HCEC 1CT (cell line): ENCODE measurements at regions not wholly inside any gene's neighbourhood (a gene's known extent, or its start where the extent isn't known, plus 50 kb on each side); places are given as distances from the start of the nearest gene placed in this dataset.
"Not testable (repeated sequence)": the region's sequence is repeated elsewhere in the genome, so short reads cannot be mapped to it uniquely, and the experiment has no call there.

Experiments used
- DNase-seq: peaks from one replicate; pipeline ENCODE4 v3.0.0-alpha.2; 2017

GRCh38 chr3:144023543-144023942 is 51.9 kb downstream of the DIPK2A start:
- DNase-seq = not testable (repeated sequence)

- DNase-seq = no peak
These were observed 57.3 kb downstream of the DIPK2A start for GRCh38 chr3:144028798-144029411.

- DNase-seq = no peak
These were observed 58.1 kb downstream of the DIPK2A start for GRCh38 chr3:144029769-144030168.

DNA sequence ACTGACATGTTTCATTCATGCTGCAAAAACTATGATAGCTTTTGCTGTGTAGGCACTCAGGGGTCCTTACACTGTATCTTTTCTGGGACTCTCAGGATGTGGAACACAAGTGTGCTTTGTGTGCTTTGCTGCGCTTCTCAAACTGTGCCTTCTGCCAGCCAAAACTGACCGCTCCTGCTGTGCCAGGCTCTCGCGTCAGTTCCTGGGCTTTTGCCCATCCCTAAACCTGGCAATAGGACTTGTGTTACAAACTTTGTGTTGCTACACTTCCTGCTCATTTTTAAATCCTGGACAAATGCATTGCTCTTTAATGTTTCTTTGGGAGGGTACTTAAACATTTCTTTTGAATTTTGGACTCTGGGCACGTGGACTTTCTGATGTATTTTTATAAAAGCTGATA is 60.3 kb downstream of the DIPK2A start:
- no peak for DNase-seq

GRCh38 chr3:144032531-144033239 is 61.1 kb downstream of the DIPK2A start:
- no peak for DNase-seq

- DNase-seq = no peak
These were observed 61.6 kb downstream of the DIPK2A start for GRCh38 chr3:144033240-144033589.

GRCh38 chr3:144033863-144034262 is 62.2 kb downstream of the DIPK2A start:
- DNase-seq = no peak

GRCh38 chr3:144034715-144035290 is 63.2 kb downstream of the DIPK2A start:
- DNase-seq = no peak

DNA sequence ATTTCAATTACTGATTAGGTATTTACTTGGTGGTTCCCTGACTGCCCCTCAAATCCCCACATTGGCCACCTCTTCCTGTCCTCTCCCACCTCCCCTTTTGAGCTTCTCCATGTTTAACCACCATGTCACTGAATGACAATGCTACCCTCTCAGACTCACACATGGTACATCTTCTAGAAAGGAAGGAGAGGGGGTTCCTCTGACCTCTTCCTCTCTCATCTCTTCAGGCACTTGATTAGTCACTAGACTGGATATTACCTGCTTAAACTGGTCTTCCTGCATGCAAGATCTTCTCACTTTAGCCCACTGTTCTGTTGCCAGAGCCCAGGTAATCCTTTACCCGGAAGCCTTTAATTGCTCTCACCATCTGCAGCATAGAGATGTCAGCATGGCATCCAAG is 64.9 kb downstream of the DIPK2A start:
- DNase-seq = no peak

DNA sequence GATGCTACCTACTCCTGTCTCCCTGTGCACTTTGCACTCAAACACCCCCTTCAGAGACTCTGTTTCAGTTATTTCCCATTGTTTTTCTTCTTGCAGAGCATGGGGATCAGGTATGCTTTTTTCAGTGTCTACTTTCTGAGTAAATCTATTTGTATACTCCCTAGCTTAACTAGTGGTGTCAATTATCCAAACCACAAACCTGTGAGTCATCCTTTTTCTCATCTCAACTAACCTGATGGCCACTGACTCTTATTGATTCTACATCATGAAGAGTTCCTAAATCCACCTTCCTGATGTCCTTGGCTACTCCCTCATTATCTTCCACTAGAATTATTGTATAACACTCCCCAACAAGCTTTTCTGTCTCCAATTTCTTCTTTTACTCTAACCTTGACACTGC is 68.0 kb downstream of the DIPK2A start:
- peak; percentile 49 for DNase-seq

GRCh38 chr3:144041960-144042556 is 70.4 kb downstream of the DIPK2A start:
- DNase-seq = no peak

GRCh38 chr3:144045766-144046165 is 74.1 kb downstream of the DIPK2A start:
- peak; percentile 41 for DNase-seq

DNA sequence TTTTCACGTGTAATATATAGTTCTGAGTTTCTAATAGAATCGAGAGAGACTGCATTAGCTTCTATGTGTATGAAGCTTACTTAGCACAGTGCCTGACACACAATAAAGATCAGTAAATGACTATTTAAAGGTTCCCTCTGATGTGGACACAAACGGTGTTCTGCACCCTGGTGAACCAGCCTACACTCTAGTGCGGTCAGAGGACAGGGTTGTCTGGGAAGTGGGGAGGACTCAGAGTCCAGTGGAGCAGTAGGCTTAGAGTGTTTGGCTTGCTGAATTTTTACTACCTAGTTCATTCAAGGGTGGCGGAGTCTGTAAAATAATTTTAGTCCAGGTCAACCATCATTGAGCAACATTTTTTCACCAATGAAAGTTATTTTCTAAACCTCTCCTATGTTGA is 77.8 kb downstream of the DIPK2A start:
- no peak for DNase-seq

DNA sequence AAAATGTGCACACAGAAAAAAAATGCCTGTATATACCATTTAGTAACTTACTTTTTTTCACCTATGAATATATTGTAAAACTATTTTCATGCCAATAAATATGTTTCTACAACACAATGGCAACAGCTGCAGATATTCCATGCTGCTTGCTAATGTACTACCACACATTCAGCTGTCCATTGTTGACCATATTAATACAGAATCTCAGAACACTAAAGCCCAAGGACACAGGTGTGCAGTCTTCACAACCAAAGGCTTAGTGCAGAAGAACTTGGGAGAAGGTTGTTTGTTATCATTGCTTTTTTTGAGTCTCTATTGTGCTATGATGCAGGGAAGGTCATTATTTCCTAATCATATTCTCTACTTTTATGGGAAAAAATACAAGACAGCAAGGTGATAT is 79.6 kb downstream of the DIPK2A start:
- DNase-seq = no peak

DNA sequence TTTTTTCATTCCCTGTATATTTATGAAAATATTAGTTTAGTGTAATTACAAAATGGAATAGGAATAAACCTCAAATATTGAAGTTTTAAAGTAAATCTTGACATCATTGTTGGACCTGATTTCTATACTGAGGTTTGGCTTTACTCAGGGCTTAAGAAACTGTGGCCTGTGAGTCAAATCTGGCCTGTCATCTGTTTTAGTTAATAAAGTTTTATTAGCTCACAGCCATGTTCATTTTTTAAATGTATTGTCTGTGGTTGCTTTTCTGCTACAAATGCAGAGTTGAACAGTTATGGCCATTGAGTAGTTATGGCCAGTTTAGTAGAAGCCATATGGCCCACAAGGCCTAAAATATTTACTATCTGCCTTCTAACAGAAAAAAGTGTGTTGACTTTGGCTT is 80.7 kb downstream of the DIPK2A start:
- DNase-seq = no peak

GRCh38 chr3:144053121-144053520 is 81.5 kb downstream of the DIPK2A start:
- peak; percentile 78 for DNase-seq

- no peak for DNase-seq
These were observed 83.1 kb downstream of the DIPK2A start for GRCh38 chr3:144054766-144055165.

GRCh38 chr3:144055604-144056003 is 84.0 kb downstream of the DIPK2A start:
- peak; percentile 53 for DNase-seq

DNA sequence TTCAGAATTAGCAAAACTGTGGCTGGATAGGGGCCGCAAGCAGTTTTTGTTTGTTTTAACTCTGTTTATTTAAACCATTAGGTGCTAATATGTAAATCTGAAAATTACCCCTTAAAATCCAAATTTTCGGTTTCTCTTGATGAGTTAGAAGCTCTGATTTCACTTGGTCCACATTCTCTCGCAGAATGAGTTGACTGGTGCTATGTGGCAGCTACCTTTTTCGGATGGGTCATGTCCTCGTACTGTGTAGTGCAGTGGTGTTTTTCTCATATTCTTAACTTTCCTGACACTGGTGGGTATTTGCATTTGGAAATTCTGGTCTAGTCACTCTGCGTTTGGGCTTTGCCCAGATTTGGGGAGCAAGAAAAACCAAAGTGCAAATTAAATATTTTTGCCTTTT is 87.1 kb downstream of the DIPK2A start:
- DNase-seq = no peak

DNA sequence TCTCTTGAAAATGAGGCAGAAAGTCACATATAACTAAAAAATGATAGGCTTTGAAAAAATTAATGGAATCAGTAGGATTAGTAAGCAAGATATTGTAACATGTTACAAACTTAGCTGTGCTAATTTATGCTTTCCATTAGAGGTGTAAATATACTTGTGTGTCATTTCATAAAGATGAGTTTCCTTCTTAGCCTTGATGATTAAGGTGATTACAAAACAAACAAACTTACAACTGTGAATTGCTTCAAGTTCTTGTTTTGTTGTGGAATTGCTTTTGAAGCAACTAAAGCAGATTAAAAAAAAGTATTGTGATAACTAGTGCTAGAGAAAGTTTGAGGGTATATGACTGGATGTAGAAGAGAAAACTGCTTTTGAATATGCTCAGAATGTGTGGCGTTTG is 87.9 kb downstream of the DIPK2A start:
- DNase-seq = no peak

DNA sequence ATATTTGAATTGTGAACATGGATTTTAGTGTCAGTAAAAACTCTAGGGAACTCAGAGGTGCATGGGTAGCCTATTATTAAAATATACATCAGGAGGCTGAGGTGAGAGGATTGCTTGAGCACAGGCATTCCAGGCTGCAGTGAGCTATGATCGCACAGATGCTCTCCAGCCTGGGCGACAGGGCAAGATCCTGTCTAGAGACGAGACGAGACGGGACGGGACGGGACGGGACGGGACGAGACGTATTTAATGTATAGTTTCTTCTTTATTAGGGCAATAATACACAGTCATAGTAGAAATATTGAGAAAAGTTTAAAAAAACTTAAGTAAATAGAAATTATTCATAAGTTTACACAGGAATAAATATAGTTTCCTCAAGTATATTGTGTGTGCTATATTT is 89.3 kb downstream of the DIPK2A start:
- DNase-seq = no peak

DNA sequence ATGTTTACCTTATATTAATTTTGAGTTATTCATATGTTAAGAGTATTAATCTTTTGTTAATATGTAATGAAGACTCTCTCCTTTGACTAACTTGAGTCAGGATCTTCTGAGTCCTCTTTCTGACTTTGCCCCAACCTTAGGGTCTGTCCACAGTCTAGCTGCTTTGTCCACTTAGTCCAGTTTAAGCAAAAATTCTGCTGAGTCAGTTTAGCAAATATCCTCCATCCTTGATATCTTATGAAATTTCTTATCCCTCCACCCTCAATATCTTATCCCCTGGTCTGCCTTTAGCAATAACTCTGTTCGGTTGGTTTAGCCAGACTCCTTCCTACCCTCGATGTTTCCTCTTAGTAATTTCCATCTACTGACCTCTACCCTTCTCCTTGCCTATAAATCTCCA is 91.7 kb downstream of the DIPK2A start:
- no peak for DNase-seq

- DNase-seq = no peak
These were observed 95.4 kb downstream of the DIPK2A start for GRCh38 chr3:144067059-144067458.

DNA sequence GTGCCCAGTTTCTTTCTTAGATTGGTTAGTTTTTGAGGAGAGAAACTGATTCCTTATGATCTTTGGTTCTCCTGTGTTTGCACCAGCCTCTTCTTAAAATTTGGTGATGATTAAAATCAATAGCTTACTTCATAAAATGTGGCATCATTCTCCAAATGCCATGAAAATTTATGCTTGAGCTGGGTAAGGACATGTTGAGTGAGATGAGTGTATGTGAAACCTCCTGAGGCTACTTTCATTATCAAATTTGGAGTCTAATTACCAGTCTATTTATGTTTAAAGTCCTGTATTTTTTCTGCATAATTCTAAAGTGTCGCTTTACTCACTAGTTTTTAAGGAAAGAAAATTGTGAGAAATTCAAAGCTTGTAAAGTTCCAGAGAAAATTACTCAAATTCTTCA is 102.1 kb downstream of the DIPK2A start:
- no peak for DNase-seq
